HK-2 (cell line): ENCODE measurements at regions not wholly inside any gene's neighbourhood (a gene's known extent, or its start where the extent isn't known, plus 50 kb on each side); places are given as distances from the start of the nearest gene placed in this dataset.
"Not testable (repeated sequence)": the region's sequence is repeated elsewhere in the genome, so short reads cannot be mapped to it uniquely, and the experiment has no call there.

Experiments
- DNase-seq: peaks from one replicate; pipeline ENCODE4 v3.0.0-alpha.2; 2018; ENCODE audit not compliant: unreplicated experiment

DNA sequence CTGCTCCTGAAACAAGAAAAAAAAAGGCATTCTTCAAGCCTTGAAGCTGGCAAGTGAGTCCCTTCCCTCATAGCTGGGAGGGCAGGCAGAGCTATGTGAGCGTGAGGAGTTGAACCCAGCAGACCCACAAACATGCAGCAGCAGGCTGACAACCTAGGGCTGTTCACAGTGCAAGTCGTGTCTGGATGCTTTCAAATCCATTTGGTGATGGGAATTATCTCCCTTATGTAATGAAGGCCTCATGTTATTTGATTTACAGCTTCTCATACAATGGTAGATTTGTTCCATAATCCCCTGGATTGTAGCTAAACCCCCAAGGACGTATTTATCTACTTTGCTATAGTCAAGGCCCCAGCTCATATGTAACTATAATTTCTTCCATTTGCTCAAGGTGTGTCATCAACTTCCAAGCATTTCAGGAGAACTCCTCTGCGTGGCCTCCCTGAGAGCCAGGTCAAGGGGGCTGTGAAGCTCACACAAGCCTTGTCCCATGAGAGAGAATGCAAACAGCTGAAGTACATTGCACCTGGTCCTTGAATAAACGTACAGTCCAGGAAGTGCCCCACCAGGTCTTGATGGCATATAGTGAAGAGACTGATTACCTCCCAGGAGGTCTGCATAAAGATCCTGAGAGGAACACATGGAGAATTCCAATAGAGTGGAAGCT lies 124.8 kb upstream of the SLC1A3 start:
- no peak for DNase-seq

DNA sequence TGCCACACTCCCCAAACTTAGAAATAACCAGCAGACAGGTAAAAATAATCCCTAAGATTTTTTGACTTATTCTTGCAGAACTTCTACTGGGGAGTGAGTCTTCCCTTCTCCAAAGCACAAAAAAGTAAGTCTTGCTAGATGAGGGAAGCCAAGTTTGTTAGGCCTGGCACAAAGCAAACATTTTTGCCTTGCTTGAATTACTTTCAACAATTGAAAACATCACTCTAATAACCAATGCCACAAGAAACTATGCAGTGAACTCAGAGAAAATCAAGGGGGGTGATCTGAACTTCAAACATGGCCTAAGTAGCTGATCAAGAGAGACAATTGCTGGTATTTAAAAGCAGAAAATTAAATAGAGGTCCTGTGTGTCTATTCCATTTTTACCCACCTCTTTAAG lies 123.6 kb upstream of the SLC1A3 start:
- no peak for DNase-seq

DNA sequence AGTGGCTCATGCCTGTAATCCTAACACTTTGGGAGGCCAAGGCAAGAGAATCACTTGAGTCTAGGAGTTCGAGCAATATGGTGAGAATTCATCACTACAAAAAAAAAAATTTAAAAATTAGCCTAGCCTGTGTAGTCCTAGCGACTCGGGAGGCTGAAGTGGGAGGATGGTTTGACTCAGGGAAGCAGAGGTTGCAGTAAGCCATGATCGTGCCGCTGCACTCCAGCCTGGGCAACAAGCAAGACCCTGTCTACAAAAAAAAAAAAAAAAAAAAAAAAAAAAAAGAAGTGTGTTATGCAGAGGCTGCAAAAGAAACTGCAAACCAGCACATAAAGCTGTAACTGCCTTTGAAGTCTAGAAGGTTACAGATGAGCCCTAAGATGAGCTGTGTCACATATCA lies 116.9 kb upstream of the SLC1A3 start:
- DNase-seq: no peak

DNA sequence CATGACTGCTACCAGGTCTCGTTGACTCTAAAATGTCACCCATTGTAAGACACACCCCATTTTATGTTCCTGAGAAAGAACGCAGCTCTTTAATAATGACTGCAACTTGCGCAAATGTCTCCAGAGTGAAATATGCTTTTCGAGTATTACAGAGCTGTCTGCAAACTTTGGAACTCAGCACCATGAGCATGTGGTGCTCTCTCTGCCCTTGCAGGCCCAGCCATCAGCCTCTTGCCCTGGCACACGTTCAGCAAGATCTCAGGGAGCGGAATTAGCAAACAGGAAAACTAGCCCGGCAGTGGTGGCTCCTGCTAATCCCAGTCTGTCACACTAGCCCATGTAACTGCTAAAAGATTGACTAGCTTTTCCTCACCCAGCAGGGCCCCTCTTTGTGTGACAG lies 114.5 kb upstream of the SLC1A3 start:
- DNase-seq: no peak

DNA sequence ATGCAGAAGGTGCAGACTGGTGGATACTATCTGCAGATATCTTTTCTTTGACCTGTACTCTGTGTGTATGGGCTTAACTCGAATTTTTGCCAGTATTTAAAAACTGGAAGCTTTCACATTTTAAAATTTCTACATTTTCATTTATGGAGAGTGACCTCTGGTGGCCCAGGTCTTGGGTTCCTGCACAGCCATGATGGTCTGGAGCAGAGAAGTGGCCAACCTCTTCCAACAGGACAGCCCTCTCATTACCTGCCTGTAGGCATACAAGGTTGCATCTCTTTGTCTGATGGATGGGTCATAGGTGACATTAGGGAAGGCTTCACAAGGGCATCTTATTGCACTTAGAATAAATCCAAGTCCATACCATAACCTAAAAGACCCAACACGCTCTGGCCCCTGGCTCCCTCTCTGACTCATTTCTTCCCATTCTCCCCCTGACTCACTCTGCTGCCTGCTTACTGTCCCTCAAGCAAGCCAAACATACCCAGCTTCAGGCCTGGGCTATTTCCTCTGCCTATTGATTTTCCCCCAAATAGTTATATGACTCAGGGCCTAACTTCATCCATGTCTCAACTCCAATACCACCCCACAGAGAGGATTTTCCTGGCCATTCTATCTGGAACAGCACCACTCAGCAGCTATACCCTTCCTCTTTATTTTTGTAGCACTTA lies 113.3 kb upstream of the SLC1A3 start:
- peak; percentile 26 for DNase-seq

DNA sequence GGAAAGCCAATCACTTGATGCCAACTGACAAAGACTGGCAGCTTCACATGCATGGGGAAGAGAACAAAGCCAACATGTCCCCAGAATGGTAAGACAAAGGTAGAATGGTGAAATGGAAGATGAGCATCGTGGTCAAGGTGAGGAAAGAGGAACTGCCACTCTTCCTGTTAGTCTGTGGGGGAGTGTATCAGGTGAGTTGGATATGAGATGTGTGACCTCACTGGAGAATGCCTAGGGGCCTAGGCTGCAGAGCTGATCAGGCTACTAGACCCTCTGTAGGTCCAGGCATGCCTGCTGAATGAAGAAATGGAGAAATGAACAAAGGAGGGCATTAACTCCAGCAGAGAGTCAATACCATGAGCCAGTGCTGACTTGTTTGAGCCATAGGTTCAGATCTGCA lies 112.4 kb upstream of the SLC1A3 start:
- DNase-seq: no peak

DNA sequence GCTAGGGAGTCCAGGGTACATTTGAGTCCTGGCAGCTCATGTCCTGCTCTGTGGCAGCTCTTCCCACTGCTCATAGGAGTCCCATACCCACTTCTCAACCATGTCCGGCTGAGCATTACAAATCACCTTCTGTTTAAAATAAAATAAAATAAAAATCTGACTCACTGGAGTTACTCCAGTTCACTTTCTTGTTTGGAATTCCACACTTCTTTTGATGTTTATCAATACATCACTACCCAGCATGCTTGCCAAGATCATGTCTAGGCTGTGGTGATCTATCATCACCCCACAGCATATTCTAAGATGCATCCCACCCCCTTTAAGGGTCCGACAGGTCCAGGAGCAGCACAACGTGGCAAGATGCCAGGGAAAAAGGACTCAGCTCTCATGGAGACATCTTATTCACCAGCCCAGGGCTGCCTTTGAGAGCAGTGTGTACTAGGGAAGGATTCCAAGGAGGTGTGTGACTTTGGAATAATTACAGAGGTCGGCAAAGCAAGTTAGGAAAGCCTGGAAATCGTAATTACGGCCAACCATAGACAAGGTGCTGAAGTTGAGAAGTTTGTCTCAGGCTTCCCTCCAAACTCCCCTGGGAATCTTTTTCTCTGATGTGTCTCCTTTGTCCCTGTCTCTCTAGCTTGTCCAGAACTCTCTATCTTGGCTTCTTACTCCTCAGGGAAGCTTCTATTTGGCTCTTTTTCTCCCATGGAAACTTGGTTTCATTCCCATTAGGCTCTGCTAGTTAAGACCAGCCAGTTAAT lies 111.4 kb upstream of the SLC1A3 start:
- DNase-seq: no peak

DNA sequence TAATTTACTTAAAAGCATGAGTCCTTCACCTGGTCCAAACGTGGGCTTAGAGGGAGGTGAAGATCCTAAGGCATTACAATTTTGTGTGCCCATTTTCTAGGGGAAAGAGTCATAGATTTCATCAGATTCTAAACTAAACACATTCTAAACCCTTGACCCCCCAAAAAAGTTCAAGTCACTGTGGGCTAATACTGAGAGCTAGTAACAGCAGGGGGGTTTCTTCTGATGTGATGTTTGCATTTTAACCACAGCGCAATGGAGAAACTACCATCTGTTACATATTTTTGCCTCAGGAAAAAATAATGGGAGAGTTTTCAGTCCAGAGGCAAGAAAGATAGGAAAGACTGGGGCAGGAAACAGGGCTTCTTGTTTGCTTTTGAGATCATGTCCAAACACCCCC lies 110.8 kb upstream of the SLC1A3 start:
- DNase-seq: no peak

DNA sequence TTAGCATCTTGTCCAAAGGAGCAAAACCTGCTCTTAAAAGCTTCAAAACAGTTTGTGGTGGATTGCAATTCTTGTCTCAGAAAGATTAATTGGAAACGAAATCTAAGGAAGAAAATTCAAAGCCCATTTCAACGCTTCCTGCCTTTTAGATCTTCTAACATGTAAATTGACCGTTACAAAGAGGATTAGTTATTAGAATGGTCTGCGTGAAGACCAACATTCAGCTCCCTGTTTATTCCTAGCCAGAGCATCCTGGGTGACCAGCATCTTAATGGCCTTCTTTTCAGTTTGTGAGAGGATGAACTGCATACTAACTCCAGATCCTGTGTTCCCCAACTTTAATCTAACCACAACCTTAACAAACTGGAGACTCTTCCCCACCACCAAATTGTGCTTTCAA lies 109.9 kb upstream of the SLC1A3 start:
- DNase-seq: no peak

DNA sequence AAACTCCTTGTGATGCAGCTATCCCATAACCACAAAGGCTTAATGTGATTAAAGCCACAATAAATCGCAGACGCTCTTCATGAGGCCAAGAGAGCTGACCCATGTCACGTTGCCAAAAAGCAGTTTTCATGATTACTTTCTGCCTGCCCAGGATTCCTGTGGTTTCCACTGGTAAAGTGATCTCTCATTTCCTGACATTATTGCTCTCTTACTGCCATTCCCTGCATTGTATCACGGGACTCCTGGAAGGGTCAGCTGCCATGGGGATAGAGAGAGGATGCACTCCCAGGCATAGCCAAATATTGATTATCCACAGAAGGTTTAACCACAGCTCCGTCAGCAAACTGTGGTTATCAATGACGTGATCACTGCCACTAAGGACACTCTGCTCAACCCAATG lies 103.8 kb upstream of the SLC1A3 start:
- peak; percentile 69 for DNase-seq

DNA sequence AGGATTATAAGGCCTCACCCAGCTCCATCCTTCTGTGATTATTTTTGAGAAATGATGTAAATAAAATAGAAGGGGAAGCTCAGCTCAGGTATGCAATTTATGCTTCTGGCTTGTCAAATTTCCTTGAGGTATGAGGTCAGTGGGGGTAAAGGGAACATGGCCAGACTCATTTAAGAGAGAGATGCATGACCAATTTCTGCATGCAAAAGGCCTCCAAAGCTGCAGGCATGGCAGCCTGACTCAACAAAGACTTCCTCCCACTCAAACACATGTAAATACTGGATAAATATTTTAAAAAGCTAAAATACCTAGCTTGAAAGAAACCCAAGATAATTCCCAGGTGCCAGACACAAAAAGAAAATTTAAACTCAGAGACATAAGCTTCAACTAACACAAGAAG lies 101.4 kb upstream of the SLC1A3 start:
- no peak for DNase-seq

DNA sequence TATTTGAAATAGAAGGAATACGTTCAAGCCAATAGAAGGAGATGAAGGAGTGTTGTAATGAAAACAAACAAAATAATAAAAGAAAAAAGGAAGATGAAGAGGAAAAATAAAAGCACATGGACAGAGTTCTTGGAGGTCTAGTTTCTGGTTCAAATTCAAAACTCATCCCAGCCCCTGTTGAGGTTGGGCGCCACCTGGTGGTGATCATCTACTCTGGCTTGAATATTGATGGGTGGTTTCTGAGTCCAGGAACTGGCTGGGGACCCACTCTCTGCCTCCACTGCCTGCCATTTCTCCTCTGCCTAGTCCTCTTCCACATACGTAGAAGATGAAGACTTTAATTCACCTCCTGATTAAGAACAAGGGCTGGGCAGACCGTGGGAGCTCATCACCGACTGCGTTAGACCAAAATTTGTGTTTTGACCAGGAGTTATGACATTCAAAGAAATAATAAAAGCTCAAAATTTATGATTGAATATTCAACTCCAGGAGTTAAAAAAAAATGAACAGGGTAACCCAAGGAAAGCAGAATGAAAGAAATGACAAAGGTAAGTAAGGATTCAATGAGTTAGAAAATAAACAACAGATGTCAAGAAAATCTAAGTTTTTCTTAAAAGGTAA lies 99.0 kb upstream of the SLC1A3 start:
- DNase-seq: peak; percentile 76

DNA sequence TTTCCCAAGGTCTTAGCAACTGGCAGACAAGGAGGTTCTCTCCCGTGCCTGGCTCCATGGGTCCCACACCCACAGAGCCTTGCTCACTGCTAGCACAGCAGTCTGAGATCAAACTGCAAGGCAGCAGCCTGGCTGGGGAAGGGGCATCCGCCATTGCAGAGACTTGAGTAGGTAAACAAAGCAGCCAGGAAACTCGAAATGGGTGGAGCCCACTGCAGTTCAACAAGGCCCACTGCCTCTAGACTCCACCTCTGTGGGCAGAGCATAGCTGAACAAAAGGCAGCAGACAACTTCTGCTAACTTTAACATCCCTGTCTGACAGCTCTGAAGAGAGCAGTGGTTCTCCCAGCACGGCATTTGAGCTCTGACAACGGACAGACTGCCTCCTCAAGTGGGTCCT lies 98.1 kb upstream of the SLC1A3 start:
- DNase-seq: not testable (repeated sequence)

DNA sequence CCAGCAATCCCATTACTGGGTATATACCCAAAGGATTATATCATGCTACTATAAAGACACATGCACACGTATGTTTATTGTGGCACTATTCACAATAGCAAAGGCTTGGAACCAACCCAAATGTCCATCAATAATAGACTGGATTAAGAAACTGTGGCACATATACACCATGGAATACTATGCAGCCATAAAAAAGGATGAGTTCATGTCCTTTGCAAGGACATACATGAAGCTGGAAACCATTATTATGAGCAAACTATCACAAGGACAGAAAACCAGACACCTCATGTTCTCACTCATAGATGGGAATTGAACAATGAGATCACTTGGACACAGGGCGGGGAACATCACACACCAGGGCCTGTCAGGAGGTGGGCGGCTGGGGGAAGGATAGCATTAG lies 92.8 kb upstream of the SLC1A3 start:
- not testable (repeated sequence) for DNase-seq

DNA sequence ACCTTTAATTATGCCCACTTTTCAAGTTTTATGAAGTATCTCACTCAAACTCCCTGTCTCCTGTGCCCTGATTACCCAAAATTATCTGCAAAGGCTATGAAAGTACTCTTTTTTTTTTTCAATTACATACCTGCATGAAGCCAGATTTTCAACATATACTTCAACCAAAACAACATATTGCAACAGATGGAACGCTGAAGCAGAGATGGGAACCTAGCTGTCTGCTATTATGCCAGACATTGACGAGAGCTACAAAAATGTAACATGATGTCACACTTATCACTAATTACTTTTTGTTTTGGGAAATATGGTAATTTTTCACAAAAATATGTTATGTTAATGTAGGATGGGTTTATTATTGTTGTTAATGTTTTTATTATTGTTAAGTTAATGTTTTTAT lies 86.5 kb upstream of the SLC1A3 start:
- no peak for DNase-seq

DNA sequence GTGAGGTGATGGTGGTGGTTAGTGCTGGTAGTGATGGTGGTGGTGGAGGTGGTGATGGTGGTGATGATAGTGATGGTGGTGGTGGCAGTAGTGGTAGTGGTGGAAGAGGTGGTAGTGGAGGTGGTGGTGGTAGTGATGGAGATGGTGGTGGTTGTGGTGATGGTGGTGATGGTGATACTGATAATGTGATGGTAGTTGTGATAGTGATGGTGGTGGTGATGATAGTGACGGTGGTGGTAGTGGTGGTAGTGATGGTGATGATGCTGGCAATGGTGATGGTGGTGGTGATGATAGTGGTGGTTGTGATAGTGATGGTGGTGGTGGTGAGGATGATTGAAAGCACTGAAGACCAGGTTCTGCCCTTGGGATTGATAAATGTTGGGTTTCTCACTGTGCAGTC lies 85.2 kb upstream of the SLC1A3 start:
- no peak for DNase-seq

DNA sequence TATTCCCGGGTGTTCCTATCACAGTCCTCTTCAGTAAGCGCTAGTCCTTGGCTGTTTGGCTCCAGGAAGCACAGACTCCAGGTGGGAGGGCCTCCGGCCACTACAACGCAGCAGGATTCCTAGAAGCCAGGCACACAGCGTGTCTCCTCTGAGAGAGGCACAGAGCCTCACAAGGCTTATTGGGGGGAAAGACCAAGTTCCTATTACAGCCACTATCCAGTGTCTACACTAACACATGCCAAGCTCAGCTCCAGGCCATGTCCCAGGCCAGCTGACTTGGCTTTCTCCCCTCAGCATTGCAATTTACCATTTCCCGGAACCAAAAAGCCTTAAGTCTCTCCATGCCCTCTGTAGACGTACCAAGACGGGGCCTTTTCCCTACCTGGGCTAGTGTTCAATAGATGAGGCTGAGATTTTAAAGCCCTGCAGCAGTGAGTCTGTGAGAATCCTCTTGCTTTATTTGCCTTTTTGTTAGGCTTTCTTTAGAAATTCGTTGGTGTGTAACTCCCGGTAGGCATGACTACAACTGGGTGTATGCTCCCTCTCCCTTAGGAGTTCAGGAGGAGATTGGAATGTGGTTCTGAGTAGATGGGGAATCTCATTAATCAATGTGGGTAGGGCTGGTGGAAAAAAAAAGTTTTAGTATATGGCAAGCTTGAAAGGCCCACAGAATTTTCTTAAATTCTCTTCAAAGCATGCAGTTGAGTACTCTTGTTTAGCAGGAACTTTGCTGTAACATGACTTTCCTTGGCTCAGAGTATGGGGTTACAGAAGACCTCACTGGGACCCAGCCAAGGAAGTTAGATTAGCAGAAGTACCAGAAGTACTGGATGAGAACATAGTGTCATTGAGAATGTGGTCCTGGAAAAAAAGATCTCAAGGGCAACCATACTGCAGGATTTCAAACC lies 84.3 kb upstream of the SLC1A3 start:
- DNase-seq: no peak

DNA sequence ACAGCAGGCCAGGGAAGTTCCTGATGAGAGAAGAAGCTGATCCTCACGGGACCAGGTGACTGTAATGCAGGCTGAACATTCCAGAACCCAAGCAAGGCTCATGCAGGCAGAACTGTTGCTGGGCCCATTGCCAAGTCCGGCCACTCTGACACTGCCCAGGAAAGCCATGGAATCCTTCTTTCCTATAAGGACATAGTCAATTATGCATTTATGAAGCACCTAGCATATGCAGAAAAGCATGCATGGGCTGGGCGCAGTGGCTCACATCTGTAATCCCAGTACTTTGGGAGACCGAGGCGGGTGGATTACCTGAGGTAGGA lies 83.7 kb upstream of the SLC1A3 start:
- no peak for DNase-seq

DNA sequence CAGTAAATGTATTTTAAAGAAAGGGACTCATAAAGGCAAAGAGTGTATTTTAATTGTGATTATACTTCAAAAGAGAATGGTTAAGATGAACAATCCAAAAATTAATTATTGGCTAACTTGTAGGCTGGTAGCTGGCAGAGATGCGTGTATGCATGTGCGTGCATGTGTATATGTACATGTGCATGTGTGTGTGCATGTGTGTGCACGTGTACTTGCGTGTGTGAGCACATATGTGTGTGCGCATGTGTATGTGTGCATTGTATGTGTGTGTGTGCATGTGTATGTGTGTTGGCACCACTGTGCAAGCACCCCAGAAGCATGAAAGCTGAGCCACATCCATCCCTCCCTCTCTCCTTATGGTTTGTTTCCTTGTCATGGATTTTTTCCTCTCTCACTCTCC lies 83.0 kb upstream of the SLC1A3 start:
- DNase-seq: no peak

DNA sequence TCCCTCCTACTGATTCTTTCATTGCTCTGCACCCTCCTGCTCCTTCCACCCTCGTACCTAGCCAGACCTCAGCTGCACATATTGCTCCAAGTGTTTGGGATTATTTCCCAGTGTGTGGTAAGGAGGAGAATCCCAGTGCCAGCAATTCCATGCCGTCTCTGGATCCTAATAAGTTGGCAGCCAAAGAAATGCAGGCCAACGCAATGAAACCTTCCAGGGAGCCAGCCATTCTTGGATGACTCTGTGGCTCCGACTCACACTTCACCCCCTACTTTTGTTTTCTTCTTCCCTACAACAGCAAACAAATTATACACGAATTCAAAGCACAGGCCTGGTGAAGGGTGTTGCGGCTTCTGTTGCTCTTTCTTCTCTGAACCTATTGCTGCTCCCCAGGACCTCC lies 82.5 kb upstream of the SLC1A3 start:
- no peak for DNase-seq

DNA sequence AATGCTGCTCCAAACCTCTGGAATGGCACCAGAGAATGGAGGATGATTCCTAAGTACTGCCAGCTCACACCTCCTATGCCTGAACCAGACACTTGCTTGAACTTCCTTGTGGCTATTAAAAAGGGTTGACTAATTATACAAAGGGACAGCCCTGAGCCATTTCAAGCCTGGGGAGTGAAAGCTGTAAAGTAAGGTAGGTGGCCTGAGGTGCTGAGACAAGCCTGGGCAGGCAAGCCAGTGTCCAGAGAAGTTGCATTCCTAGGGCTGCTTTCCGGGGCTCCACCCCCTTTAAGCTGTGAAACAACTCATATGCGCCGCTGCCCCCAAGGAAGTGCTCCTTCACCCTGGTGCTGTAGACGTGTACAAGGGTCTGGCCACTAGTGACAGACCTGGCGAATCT lies 79.9 kb upstream of the SLC1A3 start:
- no peak for DNase-seq

DNA sequence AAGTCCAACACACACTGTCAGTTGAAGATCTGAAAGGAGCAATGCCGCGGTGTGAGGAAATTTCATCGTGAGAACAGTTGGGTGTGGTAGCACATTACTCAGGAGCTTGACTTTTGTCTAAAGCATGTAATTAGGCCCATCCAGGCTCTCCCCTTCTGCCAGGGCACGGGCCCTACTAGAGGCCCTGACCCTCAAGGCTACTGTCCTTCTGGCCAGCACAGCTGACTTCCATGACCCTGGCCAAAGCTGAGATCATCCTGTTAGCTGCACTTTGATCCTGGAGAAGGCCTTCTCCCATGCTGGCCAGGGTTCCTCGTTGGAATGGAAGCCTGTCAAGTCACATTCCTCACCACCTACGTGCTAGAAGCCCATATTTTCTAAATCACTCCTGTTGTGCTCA lies 77.8 kb upstream of the SLC1A3 start:
- DNase-seq: no peak
